Chondrocyte (in vitro differentiated cells): ENCODE measurements at regions not wholly inside any gene's neighbourhood (a gene's known extent, or its start where the extent isn't known, plus 50 kb on each side); places are given as distances from the start of the nearest gene placed in this dataset.
A peak's percentile ranks its signal among the peaks of the same experiment; 100 is the strongest.

Experiments used
- DNase-seq: peaks from one replicate; pipeline ENCODE4 v3.0.0; 2021; ENCODE audit warnings: mixed read lengths, low spot score
- H3K27ac Mint-ChIP-seq: one replicate; pipeline ENCODE4 v1.8.0; 2021; ENCODE audit warnings: mild to moderate bottlenecking, moderate library complexity, mixed read lengths; ENCODE audit not compliant: unreplicated experiment
- H3K27me3 Mint-ChIP-seq: 2 replicates; pipeline ENCODE4 v1.8.0; 2021; ENCODE audit warnings: low read depth, mixed read lengths
- H3K36me3 Mint-ChIP-seq: 2 replicates; pipeline ENCODE4 v1.8.0; 2021; ENCODE audit warnings: low read depth, mixed read lengths
- H3K4me1 Mint-ChIP-seq: 2 replicates; pipeline ENCODE4 v1.8.0; 2021; ENCODE audit warnings: low read depth, mild to moderate bottlenecking, mixed read lengths
- H3K4me3 Mint-ChIP-seq: one replicate; pipeline ENCODE4 v1.8.0; 2021; ENCODE audit warnings: mild to moderate bottlenecking, moderate library complexity, mixed read lengths; ENCODE audit not compliant: unreplicated experiment
- H3K9me3 Mint-ChIP-seq: 2 replicates; pipeline ENCODE4 v1.8.0; 2021; ENCODE audit warnings: low read depth, mixed read lengths
- TF ChIP-seq, protein P1 (sequence below): fragments of 200-600 bp; sonication (generic); IDR thresholded peaks from 2 replicates; pipeline ENCODE4 v1.5.0; 2021; ENCODE audit warnings: antibody characterized with exemption, mild to moderate bottlenecking, moderate library complexity

DNA sequence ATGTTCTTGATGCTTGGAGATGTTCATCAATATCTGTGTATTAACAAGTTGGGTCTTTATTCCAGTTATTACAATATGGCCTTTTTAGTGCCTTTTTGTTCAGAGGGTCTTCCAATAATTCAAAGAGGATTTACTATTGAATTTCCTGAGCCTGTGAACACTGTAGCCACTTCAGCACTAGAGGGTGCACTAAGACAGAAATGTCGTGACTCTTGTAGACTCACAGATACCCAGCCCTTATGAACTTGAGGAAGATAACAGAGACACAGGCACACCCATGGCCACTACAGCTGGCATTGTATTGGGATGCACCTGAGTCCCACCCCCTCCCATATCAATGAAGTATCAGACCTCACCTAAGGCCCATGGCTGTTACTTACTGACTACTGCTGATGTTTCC lies 54.4 kb upstream of the ACTRT1 start:
- Mint-ChIP-seq H3K4me1 (no peaks in the 10 kb centered on the region), H3K27ac (no peak overlapping the region), H3K4me3 (no peak overlapping the region), H3K27me3 (no peaks in the 10 kb centered on the region), H3K36me3 (no peaks in the 10 kb centered on the region), H3K9me3 (peaks cover 3% of the 10 kb centered on the region)
- TF ChIP-seq, protein P1, sequence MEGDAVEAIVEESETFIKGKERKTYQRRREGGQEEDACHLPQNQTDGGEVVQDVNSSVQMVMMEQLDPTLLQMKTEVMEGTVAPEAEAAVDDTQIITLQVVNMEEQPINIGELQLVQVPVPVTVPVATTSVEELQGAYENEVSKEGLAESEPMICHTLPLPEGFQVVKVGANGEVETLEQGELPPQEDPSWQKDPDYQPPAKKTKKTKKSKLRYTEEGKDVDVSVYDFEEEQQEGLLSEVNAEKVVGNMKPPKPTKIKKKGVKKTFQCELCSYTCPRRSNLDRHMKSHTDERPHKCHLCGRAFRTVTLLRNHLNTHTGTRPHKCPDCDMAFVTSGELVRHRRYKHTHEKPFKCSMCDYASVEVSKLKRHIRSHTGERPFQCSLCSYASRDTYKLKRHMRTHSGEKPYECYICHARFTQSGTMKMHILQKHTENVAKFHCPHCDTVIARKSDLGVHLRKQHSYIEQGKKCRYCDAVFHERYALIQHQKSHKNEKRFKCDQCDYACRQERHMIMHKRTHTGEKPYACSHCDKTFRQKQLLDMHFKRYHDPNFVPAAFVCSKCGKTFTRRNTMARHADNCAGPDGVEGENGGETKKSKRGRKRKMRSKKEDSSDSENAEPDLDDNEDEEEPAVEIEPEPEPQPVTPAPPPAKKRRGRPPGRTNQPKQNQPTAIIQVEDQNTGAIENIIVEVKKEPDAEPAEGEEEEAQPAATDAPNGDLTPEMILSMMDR = peak; percentile 54
- DNase-seq = no peak

DNA sequence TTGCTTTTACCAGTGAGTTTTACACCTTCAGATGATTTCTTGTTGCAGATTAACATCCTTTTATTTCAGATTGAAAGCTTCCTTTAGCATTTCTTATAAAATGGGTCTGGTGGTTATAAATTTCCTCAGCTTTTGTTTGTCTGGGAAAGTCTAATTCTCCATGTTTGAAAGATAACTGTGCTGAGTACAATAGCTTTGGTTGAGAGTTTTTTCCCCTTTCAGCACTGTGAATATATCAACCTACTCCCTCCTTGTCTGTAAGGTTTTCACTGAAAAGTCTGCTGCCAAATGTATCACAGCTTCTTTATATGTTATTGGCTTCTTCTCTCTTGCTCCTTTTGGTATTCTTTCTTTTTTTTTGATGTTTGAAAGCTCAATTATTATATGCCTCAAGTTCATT lies 53.5 kb upstream of the ACTRT1 start:
- TF ChIP-seq, protein P1 = no peak
- Mint-ChIP-seq H3K27me3 (no peaks in the 10 kb centered on the region), H3K9me3 (no peaks in the 10 kb centered on the region)

More for the DNA sequence above, 53.5 kb upstream of the ACTRT1 start:
- H3K4me1 Mint-ChIP-seq = no peaks in the 10 kb centered on the region
- H3K4me3 Mint-ChIP-seq = no peak overlapping the region
- H3K27ac Mint-ChIP-seq = no peak overlapping the region
- no peaks in the 10 kb centered on the region for H3K36me3 Mint-ChIP-seq
- no peak for DNase-seq
